Activated naive CD4-positive, alpha-beta T cell treated with anti-CD3 and anti-CD28 coated beads, Interleukin-2, amount 10 ng/mL, durations not matched to agents 7 days and 5 days (primary cell): ENCODE measurements at regions not wholly inside any gene's neighbourhood (a gene's known extent, or its start where the extent isn't known, plus 50 kb on each side); places are given as distances from the start of the nearest gene placed in this dataset.
A peak's percentile ranks its signal among the peaks of the same experiment; 100 is the strongest.

Experiments used
- CTCF ChIA-PET: fragments of 350-600 bp; sonication (Branson Sonifier 250); formaldehyde crosslinking; loops from one replicate; lab custom pipeline; 2021; ENCODE audit warnings: antibody characterized with exemption; lab: Charles Lee
- DNase-seq: peaks from one replicate; pipeline ENCODE4 v3.0.0-alpha.2; 2020
- H3K27ac Mint-ChIP-seq: one replicate; pipeline ENCODE4 v1.8.0; 2021; ENCODE audit warnings: mild to moderate bottlenecking, moderate library complexity, mixed read lengths
- H3K27me3 Mint-ChIP-seq: one replicate; pipeline ENCODE4 v1.8.0; 2021; ENCODE audit warnings: mild to moderate bottlenecking, mixed read lengths
- H3K36me3 Mint-ChIP-seq: one replicate; pipeline ENCODE4 v1.8.0; 2021; ENCODE audit warnings: mixed read lengths
- H3K4me1 Mint-ChIP-seq: one replicate; pipeline ENCODE4 v1.8.0; 2021; ENCODE audit warnings: mixed read lengths
- H3K4me3 Mint-ChIP-seq: one replicate; pipeline ENCODE4 v1.8.0; 2021; ENCODE audit warnings: mild to moderate bottlenecking, moderate library complexity, mixed read lengths
- H3K9me3 Mint-ChIP-seq: one replicate; pipeline ENCODE4 v1.8.0; 2021; ENCODE audit warnings: mixed read lengths

DNA sequence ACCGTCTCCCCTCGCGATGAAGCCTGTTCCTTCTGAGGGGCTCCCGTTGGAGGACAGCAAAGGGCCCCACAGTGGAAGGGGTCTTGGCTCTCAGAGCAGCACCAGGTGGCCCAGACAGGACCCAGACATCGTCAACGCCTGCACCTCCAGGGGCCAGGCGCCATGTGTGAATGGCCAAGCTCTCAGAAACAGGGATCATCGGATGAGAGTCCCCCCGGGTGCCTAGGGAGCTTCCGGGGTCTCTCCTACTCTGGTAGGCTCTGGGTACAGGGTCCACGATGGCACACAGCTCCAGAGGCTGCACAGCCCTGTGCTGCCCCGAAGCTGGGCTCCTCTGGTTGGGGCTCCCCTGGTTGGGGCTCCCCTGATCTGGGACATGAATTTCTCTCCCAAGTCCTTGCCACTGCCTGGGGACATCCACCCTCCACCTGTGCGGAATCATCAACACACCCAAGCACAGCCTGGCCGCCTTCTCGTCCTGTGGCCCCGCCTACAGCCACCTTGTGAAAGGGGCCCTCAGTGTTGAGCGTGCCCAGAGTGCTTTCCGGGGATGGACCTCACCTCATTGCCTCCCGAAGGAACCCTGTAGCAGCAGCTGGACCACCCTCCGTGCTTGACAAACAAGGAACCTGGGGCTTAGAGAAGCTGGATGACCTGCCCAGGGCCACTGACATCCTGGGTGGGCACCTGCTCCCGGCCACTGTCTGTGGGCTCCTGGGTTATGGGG, 929.0 kb downstream of the BRD1 start:
- Mint-ChIP-seq H3K36me3 (no peaks in the 10 kb centered on the region), H3K4me3 (no peak overlapping the region), H3K27me3 (no peaks in the 10 kb centered on the region), H3K27ac (no peak overlapping the region), H3K4me1 (no peaks in the 10 kb centered on the region), H3K9me3 (no peaks in the 10 kb centered on the region)
- CTCF ChIA-PET = no interaction called here
- peak; percentile 5 for DNase-seq

DNA sequence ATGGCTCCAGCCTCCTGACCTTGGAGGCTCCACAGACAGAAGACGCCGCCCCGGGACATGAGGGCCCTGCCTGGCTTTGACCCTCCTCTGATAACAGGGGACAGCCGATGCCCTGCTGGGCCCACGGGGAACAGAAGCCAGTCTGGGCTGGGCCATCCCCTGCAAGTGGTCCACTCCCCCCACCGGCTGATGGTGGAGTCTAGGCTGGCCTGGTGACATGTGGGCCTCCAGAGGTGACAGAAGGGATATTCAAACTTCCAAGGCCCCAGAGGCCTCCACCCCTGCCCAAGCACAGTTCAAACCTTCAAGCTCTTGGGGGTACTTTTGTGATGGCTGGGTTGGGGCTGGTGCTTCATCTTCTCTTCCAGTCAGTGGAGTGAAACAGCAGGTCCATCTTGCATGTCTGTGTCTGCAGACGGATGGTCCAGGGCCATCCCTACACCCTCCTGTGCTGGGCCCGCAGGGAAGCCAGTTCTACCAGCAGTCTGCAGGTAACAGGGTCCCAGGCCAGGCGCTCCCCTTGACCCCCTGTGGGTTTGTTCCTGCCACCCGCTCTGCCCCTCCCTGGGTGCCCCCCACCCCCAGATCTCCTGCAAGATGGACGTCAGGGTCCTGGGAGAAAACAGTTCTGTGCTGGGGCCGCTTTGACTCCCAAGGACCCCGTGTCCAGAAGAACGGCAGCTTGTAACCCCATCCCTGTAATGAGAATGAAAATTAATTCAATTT, 929.9 kb downstream of the BRD1 start:
- no peaks in the 10 kb centered on the region for H3K36me3 Mint-ChIP-seq
- peak; percentile 6 for DNase-seq
- CTCF ChIA-PET = no interaction called here
- H3K27ac Mint-ChIP-seq = no peak overlapping the region
- no peaks in the 10 kb centered on the region for H3K9me3 Mint-ChIP-seq
- no peak overlapping the region for H3K4me3 Mint-ChIP-seq
- H3K27me3 Mint-ChIP-seq = no peaks in the 10 kb centered on the region
- H3K4me1 Mint-ChIP-seq = no peaks in the 10 kb centered on the region

DNA sequence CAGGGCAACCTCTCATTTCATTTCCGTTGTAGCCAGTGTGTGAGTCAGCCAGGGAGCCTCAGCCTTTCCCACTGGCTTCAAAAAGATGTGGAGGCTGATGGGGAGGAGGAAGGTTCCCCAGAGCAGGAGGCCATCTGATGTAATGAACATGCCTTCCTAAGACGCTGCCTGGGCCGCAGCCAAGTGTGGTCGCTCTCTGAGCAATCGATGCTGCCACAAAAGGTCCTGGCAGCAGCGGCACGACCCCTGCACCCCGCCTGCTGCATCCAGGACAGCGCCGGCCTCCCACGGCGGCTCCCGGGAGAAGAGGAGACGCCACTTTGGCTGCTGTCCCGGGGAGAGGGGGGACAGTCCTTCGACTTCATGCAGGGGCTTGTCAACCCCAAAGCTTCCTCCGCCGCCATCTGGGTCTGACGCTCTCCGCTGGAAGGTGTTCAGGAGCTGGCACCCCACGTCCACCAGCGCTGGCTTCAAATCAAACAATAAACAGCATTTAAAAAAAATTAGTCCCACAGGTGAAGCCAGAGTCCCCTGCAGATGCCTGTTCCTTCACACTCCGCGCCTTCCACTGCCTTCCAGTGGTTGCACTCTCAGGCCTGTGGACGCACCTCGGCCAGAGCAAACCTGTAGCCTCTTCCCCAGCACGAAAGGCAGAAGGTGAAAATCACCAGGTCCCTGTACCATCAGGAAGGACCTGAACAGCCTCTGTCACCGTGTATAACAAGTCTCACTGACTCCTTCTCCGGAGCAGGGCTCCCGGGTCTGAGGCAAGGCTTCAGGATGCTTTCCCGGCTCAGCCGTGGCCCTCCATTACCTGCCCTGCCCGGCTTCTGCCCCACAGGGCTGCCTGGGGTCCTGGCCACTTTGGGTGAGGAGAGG, 930.7 kb downstream of the BRD1 start:
- H3K9me3 Mint-ChIP-seq = no peaks in the 10 kb centered on the region
- H3K36me3 Mint-ChIP-seq = no peaks in the 10 kb centered on the region
- DNase-seq = peak; percentile 13
- H3K4me3 Mint-ChIP-seq = no peak overlapping the region
- no peaks in the 10 kb centered on the region for H3K4me1 Mint-ChIP-seq
- no peaks in the 10 kb centered on the region for H3K27me3 Mint-ChIP-seq
- CTCF ChIA-PET = no interaction called here
- H3K27ac Mint-ChIP-seq = no peak overlapping the region

DNA sequence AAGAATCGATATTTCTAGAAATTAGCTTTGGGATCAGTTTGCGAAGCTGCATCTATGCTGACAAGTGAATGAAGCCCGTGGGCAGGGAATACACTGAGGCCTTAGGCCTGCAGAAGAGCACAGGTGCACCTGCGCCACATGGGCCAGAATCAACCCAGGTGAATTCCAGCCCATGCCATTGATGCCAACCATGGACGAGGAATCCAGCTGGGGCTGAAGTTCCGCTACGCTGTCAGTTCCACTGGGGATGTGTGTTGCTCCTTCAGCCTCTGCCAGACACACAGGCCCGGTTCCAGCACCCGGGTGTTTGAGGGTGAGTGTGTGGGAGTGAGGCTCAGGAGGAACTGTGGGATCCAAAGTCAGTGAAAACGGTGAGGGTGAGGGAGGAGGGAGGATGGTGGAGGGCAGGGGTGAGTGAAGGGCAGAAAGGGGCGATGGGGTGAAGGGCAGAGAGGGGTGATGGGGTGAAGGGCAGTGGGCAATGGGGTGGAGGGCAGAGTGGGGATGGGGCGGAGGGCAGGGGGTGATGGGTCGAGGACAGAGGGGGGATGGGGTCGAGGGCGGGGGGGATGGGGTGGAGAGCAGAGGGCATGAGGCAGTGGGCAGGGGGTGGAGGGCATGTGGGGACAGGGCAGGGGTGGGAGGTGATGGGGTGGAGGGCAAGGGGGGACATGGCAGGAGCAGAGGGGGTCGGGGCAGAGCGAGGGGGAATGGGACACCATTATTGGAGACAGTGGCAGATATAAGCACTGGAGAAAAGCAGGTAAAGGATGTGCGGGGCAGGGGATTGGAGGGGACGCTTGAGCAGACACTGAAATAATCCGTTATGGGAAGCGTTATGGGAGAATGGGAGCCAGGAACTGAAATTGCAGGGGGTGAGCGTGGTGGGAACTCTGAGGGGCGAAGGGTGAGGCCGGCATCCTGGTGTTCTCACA, 931.6 kb downstream of the BRD1 start:
- no peaks in the 10 kb centered on the region for H3K36me3 Mint-ChIP-seq
- H3K27ac Mint-ChIP-seq = no peak overlapping the region
- no peak overlapping the region for H3K4me3 Mint-ChIP-seq
- no peaks in the 10 kb centered on the region for H3K9me3 Mint-ChIP-seq
- H3K4me1 Mint-ChIP-seq = no peaks in the 10 kb centered on the region
- DNase-seq = peak; percentile 8
- CTCF ChIA-PET = no interaction called here
- H3K27me3 Mint-ChIP-seq = no peaks in the 10 kb centered on the region

DNA sequence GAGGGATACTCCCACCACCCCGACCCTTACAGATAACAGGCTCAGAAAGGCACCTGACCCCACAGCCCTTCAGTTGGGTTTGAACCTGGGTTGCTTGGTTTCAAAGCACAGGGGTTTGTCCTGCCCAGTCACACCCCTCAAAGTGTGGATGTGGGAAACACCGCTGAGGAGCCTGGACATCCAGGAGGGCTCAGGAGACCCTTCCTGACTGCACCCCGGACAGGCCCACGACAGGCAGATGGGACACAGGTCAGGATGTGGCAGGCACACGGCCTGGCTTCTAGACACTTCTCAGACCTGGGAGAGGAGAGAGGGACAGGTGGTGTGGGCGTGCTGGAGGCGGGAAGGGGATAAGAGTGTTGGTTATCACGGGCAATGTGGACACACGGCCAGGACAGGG, 932.3 kb downstream of the BRD1 start:
- H3K36me3 Mint-ChIP-seq = no peaks in the 10 kb centered on the region

DNA sequence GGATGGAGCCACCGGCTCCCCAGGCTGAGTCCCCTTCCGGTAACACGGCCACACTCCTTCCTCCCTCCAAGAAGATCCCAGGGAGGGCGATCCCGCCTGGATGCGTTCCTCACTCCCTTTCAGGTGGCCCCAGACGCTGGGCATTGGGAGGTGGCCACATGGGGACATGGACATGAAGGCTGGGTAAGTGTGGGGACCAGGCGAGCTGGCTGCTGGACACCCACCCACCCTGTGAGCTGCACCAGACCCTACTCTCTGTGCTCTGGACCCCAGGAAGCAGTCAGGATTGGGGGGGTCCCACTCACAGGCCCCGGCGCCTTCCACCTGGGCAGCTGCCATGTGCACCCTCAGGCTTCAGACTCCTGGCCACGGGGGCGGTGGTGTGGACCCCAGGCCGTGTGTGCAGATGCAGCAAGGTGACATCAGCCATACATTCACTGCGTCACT, 932.8 kb downstream of the BRD1 start:
- CTCF ChIA-PET = no interaction called here
- H3K27ac Mint-ChIP-seq = no peak overlapping the region
- no peak overlapping the region for H3K4me3 Mint-ChIP-seq
- H3K4me1 Mint-ChIP-seq = no peaks in the 10 kb centered on the region
- H3K27me3 Mint-ChIP-seq = no peaks in the 10 kb centered on the region
- no peak for DNase-seq
- no peaks in the 10 kb centered on the region for H3K36me3 Mint-ChIP-seq
- no peaks in the 10 kb centered on the region for H3K9me3 Mint-ChIP-seq

More for the DNA sequence above, 932.3 kb downstream of the BRD1 start:
- Mint-ChIP-seq H3K27me3 (no peaks in the 10 kb centered on the region), H3K27ac (no peak overlapping the region), H3K9me3 (no peaks in the 10 kb centered on the region), H3K4me1 (no peaks in the 10 kb centered on the region), H3K4me3 (no peak overlapping the region)
- CTCF ChIA-PET = no interaction called here
- peak; percentile 16 for DNase-seq

DNA sequence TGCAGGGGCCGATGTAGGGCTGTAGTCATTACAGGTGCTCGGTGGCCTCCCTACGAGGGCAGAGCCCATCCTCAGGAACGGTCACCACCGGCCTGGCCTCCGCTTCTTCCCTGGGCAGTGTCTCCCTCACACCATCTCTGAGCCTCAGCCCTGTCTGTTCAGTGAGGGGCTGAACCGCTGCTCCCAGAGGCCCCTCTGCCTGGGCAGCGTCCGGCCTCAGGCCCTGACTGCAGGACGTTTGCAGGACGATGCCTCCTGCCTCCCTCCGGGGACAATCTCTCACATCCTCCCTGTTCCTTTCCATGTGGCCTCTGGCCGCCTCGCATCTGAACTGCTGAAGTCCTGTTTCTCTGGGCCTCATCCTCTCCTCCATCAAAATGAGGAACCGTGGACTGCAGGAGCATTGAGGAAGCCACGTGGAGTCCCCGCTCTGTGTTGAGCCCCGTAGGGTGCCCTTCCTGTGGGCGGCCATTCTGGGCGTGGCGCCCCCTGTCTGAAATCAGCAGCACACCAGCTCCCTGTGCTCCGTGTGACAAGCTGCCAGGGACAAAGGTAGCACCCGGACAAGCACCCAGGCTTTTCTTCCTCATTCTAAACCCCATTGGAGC, 933.5 kb downstream of the BRD1 start:
- CTCF ChIA-PET = no interaction called here
- DNase-seq = no peak
- Mint-ChIP-seq H3K27ac (no peak overlapping the region), H3K9me3 (no peaks in the 10 kb centered on the region), H3K4me3 (no peak overlapping the region), H3K27me3 (peaks cover 2% of the 10 kb centered on the region), H3K4me1 (no peaks in the 10 kb centered on the region), H3K36me3 (no peaks in the 10 kb centered on the region)

DNA sequence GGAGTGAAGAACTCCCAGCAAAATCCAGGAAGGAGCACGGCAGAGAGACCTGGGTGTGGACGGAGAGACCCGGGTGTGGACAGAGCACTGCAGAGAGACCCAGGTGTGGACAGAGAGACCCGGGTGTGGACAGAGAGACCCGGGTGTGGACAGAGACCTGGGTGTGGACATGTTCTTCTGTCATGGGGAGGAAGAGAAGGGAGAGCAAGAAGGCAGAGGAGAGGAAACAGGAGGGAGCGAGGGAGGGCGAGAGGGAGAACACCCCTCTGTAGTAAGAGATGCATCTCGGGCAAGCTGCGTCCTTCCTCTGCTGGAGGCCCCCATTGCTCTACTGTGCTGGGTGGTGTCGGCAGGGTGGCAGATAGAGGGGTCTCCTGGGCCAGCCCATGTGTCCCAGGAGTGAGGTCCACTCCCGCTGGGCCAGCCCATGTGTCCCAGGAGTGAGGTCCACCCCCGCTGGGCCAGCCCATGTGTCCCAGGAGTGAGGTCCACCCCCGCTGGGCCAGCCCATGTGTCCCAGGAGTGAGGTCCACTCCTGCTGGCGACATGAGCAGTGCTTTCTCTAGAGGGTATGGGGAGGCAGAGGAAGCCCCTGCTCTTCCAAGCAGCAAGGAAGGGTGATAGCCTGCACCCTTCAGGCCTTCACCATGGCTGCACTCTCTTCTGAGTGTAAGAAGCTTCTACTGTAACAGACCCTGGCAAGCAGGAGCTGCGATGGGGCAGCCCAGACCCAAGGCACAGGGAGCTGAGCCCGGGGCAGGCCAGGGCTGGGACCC, 934.2 kb downstream of the BRD1 start:
- DNase-seq = no peak
- no peaks in the 10 kb centered on the region for H3K9me3 Mint-ChIP-seq
- H3K4me1 Mint-ChIP-seq = no peaks in the 10 kb centered on the region
- no peak overlapping the region for H3K4me3 Mint-ChIP-seq
- H3K27me3 Mint-ChIP-seq = peaks cover 4% of the 10 kb centered on the region
- no peaks in the 10 kb centered on the region for H3K36me3 Mint-ChIP-seq
- H3K27ac Mint-ChIP-seq = no peak overlapping the region
- CTCF ChIA-PET = no interaction called here

DNA sequence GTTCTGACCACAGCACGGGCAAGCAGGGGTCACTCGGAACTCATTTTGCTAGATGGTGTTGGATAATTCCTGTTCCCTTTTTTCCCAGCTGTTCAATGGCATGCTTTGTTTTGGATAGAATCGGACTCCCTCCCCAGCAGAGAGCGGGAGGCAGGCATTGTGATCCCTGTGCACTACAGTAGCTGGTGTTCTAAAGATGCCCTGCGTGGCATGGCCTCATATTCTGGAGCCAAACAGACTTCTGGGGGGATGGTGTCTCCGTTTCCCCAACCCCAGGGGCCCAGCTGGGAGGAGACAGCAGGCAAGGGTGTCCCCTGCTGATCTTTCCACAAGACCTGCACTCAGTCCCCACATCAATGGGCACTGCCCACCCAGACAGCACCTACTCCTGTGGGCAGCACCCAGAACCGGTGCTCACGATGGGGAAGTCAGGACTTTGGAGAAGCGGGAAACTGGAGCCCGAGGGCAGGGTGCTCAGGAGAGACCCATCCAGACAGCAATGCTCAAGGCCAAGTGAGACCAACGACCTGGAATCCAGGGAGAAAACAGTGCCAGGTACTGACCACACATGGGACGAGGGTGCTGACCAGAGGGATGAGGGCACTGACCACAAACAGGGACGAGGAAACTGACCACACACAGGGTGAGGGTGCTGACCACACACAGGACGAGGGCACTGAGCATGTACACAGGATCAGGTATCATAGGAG, 934.9 kb downstream of the BRD1 start:
- no peak overlapping the region for H3K4me3 Mint-ChIP-seq
- peaks cover 4% of the 10 kb centered on the region for H3K27me3 Mint-ChIP-seq
- H3K27ac Mint-ChIP-seq = no peak overlapping the region
- no peak for DNase-seq
- H3K9me3 Mint-ChIP-seq = no peaks in the 10 kb centered on the region
- CTCF ChIA-PET = no interaction called here
- H3K4me1 Mint-ChIP-seq = no peaks in the 10 kb centered on the region
- no peaks in the 10 kb centered on the region for H3K36me3 Mint-ChIP-seq

DNA sequence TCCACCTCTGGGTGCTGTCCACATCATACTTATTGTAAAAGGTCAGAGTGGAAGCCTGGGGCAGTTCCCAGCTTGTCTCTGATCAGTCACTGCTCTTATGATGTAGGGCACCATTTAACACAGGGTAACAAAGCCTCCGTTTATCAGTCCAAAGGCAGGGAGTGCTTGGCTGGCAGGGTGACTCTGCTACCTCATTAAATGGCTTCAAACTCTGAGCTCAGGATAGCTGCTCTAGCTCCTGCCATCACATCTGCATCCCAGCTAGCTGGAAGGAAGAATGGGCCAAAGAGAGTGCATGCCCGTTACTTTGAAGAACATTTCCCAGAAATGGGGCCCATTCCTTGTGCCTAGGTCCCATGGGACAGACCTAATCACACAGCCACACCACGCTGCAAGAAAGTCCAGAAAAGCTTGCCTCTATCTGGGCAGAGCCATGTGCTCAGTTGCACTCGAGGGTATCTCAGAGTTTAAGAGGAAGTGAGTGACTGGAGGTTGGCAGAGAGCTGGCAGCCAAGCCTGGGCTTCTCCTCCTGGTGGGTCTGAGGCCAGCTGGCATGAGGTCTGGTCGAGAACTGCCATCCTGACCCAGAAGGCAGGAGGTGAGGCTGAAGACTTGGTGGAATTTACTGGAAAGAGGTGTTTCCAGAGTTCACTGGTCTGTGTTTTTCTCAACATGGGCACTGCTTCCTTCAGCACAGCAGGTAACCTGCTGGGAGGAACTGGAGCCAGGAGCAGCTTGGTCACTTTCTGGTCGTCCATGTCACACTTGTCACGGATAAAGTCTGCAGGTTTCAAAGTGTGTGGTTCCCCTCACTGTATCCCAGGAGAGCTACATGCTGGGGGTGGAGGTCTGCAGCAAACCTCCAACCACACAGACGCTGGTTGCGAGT, 935.7 kb downstream of the BRD1 start:
- CTCF ChIA-PET = no interaction called here
- peak; percentile 10 for DNase-seq
- H3K27ac Mint-ChIP-seq = no peak overlapping the region
- no peak overlapping the region for H3K4me3 Mint-ChIP-seq
- H3K27me3 Mint-ChIP-seq = peaks cover 4% of the 10 kb centered on the region
- no peaks in the 10 kb centered on the region for H3K4me1 Mint-ChIP-seq
- no peaks in the 10 kb centered on the region for H3K9me3 Mint-ChIP-seq
- no peaks in the 10 kb centered on the region for H3K36me3 Mint-ChIP-seq

DNA sequence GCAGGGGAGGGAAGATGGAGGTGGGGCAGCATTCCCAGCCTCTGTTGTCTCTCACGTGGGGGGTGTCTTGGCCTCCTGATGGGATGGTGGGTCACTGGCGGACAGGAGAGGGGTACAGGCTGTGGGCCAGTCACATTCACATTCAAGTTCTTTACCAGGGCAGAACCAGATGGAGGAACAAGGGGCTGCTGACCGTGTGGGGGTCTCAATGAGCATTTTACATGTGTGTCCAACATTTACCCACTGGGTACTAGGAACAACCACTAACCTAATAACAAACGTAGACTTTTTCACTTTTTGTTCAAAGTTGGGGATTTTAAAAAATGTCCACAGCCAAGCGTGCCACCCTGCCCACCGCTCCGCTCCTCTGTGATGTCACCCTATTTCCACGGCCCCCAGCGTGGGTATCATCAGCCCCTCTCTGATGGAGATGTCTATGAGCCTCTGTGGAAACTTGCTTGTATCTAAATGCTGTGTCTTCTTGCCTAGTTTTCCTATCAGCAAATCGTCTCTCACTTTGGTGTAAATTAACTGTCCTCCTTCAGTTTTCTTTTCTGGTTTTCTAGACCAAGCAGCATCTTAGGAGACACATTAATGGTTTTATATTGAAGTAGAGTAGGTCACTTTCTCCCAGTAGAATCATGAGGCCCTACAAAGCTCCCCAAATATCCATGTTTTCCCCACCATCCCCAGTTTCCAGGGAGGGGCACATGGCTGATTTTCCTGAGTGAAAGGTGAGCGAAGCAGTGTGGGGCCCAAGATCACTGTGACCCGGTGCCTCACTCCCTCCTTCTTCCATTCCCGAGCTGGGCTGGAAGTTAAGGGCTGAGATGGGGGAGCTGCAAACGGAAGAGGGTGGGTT, 936.7 kb downstream of the BRD1 start:
- CTCF ChIA-PET = no interaction called here
- Mint-ChIP-seq H3K27me3 (peaks cover 4% of the 10 kb centered on the region), H3K9me3 (no peaks in the 10 kb centered on the region), H3K4me1 (no peaks in the 10 kb centered on the region), H3K36me3 (no peaks in the 10 kb centered on the region), H3K27ac (no peak overlapping the region), H3K4me3 (no peak overlapping the region)
- peak; percentile 14 for DNase-seq
